Left hindlimb (tissue), 1 donor: ENCODE measurements at regions not wholly inside any gene's neighbourhood (a gene's known extent, or its start where the extent isn't known, plus 50 kb on each side); places are given as distances from the start of the nearest gene placed in this dataset.

Source experiments
- DNase-seq: peaks from one replicate; pipeline ENCODE4 v3.0.0-alpha.2; 2018

GRCh38 chr10:44326474-44327030 is 58.3 kb downstream of the CXCL12 start:
- no peak for DNase-seq

GRCh38 chr10:44325596-44326307 is 59.1 kb downstream of the CXCL12 start:
- DNase-seq, result peak; percentile 45

GRCh38 chr10:44325157-44325556 is 59.7 kb downstream of the CXCL12 start:
- DNase-seq, result no peak

GRCh38 chr10:44323838-44324237 is 61.1 kb downstream of the CXCL12 start:
- DNase-seq, result no peak

GRCh38 chr10:44322137-44322536 is 62.8 kb downstream of the CXCL12 start:
- no peak for DNase-seq

GRCh38 chr10:44320756-44321155 is 64.1 kb downstream of the CXCL12 start:
- no peak for DNase-seq

GRCh38 chr10:44317856-44318255 is 67.0 kb downstream of the CXCL12 start:
- DNase-seq, result no peak

- DNase-seq, result no peak
These were observed 68.0 kb downstream of the CXCL12 start for GRCh38 chr10:44316922-44317215.

- no peak for DNase-seq
These were observed 68.5 kb downstream of the CXCL12 start for GRCh38 chr10:44316187-44316921.

GRCh38 chr10:44314802-44315460 is 70.0 kb downstream of the CXCL12 start:
- DNase-seq, result no peak

- no peak for DNase-seq
These were observed 71.1 kb downstream of the CXCL12 start for GRCh38 chr10:44313761-44314165.

- DNase-seq, result no peak
These were observed 72.5 kb downstream of the CXCL12 start for GRCh38 chr10:44312401-44312800.

- no peak for DNase-seq
These were observed 73.3 kb downstream of the CXCL12 start for GRCh38 chr10:44311563-44312051.

- DNase-seq, result peak; percentile 90
These were observed 73.9 kb downstream of the CXCL12 start for GRCh38 chr10:44310762-44311562.

GRCh38 chr10:44309939-44310761 is 74.7 kb downstream of the CXCL12 start:
- no peak for DNase-seq

GRCh38 chr10:44309361-44309760 is 75.5 kb downstream of the CXCL12 start:
- DNase-seq, result no peak

- no peak for DNase-seq
These were observed 76.0 kb downstream of the CXCL12 start for GRCh38 chr10:44308935-44309334.

- DNase-seq, result no peak
These were observed 77.2 kb downstream of the CXCL12 start for GRCh38 chr10:44307691-44308090.

GRCh38 chr10:44306762-44307161 is 78.1 kb downstream of the CXCL12 start:
- DNase-seq, result no peak

- no peak for DNase-seq
These were observed 78.7 kb downstream of the CXCL12 start for GRCh38 chr10:44306147-44306710.

- no peak for DNase-seq
These were observed 83.0 kb downstream of the CXCL12 start for GRCh38 chr10:44301781-44302355.
